ENCODE measurements at regions not wholly inside any gene's neighbourhood (a gene's known extent, or its start where the extent isn't known, plus 50 kb on each side); places are given as distances from the start of the nearest gene placed in this dataset.
A peak's percentile ranks its signal among the peaks of the same experiment; 100 is the strongest.

DNA sequence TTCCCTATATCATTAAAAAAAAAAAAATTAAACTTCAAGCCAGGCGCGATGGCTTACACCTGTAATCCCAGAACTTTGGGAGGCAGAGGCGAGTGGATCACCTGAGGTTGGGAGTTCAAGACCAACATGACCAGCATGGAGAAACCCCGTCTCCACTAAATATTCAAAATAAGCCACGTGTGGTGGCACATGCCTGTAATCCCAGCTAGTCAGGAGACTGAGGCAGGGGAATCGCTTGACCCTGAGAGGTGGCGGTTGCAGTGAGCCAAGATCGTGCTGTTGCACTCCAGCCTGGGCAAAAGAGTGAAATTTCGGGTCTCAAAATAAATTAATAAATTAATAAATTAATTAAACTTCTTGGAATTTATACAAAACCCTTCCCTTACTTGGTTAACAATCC is 358.6 kb upstream of the CDH9 start:
- Histone ChIP-seq H3K4me3 (no peak overlapping the region), H3K4me1 (no peaks in the 10 kb centered on the region), H3K27ac (no peak overlapping the region), H3K27me3 (no peaks in the 10 kb centered on the region), H3K9me3 (no peaks in the 10 kb centered on the region), H3K36me3 (replicated peaks in 1 of 2; ENCODE audit: insufficient read depth in 1 of 2, low read depth in 2 of 2) (no peaks in the 10 kb centered on the region)
- DNase-seq (no peak), ATAC-seq (no peak)
- 67 to 69% methylated on average over 9 of the region's 9 CpGs for WGBS, 2 donors
- TF ChIP-seq, protein P1, sequence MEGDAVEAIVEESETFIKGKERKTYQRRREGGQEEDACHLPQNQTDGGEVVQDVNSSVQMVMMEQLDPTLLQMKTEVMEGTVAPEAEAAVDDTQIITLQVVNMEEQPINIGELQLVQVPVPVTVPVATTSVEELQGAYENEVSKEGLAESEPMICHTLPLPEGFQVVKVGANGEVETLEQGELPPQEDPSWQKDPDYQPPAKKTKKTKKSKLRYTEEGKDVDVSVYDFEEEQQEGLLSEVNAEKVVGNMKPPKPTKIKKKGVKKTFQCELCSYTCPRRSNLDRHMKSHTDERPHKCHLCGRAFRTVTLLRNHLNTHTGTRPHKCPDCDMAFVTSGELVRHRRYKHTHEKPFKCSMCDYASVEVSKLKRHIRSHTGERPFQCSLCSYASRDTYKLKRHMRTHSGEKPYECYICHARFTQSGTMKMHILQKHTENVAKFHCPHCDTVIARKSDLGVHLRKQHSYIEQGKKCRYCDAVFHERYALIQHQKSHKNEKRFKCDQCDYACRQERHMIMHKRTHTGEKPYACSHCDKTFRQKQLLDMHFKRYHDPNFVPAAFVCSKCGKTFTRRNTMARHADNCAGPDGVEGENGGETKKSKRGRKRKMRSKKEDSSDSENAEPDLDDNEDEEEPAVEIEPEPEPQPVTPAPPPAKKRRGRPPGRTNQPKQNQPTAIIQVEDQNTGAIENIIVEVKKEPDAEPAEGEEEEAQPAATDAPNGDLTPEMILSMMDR (IDR thresholded peaks at IDR 0.05): no peak
- TF ChIP-seq POLR2A (IDR thresholded peaks at IDR 0.05): no peak
- intact Hi-C loops (cut with DNase I): no loop called here

DNA sequence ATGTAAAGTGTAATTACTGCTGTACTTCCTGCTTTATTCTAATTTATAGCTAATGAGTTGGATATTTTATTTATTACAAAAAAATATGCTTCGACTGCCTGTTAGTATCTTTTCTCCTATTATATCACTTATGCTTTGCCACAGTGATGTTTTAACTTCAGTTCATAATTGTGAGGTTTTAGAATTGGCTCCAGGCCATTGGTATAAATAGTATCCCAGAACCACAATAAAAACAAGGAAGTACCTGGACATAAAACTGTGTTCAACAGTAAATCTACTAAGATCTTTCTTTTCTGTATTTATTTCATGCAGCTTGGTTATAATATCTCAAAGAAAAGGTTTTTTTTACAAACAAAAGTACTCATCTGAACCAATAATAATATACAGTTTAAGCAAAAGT is 354.3 kb upstream of the CDH9 start:
- ATAC-seq: no peak
- Histone ChIP-seq H3K27me3 (no peaks in the 10 kb centered on the region), H3K27ac (no peak overlapping the region), H3K9me3 (no peaks in the 10 kb centered on the region), H3K4me1 (peaks cover 5% of the 10 kb centered on the region), H3K36me3 (replicated peaks in 1 of 2; ENCODE audit: insufficient read depth in 1 of 2, low read depth in 2 of 2) (no peaks in the 10 kb centered on the region), H3K4me3 (no peak overlapping the region)
- 29 to 46% methylated on average over 1 of the region's 1 CpG for WGBS, 2 donors
- TF ChIP-seq, protein P1 (IDR thresholded peaks at IDR 0.05): no peak
- TF ChIP-seq POLR2A (IDR thresholded peaks at IDR 0.05): no peak
- intact Hi-C loops (cut with DNase I): no loop called here
- DNase-seq: no peak

DNA sequence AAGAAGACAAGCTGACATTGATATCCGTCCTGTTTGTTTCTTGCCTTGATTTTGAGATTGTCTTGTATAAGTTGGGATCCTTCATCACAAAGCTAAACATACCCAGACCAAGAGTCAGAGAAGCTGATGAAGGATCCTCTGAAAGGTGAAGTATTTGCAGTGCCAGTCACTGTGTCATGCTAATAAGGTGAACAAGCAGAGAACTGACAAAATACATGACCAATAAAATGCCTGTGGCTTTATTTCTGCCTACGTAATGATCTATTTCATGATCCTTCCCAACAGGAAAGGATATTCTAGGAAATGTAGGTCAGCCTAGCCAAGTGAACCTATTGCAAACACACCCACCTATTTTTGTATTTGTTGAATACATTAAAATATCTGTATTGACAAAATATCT is 351.3 kb upstream of the CDH9 start:
- Histone ChIP-seq H3K4me1 (peaks cover 5% of the 10 kb centered on the region), H3K36me3 (replicated peaks in 1 of 2; ENCODE audit: insufficient read depth in 1 of 2, low read depth in 2 of 2) (no peaks in the 10 kb centered on the region), H3K4me3 (no peak overlapping the region), H3K27ac (peak overlapping the region in 1 of 4 donors; percentile 4), H3K9me3 (no peaks in the 10 kb centered on the region), H3K27me3 (no peaks in the 10 kb centered on the region)
- ATAC-seq (no peak), DNase-seq (no peak)
- TF ChIP-seq POLR2A (IDR thresholded peaks at IDR 0.05): no peak
- TF ChIP-seq, protein P1 (IDR thresholded peaks at IDR 0.05): no peak
- 53% methylated on average over 2 of the region's 2 CpGs for WGBS, 2 donors
- intact Hi-C loops (cut with DNase I): no loop called here

DNA sequence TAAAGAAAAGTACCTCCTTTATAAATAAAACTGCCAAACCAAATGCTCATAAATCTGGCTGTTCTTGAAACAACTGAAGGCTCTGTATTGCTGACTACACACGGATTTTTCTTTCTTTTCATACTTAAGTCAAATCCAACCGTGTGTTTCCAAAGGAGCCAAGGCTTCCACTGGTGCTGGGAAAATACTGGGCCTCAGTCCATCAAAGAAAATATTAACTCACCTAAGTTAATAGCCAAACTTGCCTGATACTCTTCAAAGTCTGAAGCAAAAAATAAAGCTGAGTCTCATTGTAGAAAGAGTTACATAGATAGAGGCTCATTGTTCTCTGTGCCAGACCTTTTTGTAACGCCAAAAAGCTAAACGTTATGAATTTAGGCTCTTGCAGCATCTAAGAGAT is 350.4 kb upstream of the CDH9 start:
- no peak overlapping the region for H3K4me3 ChIP-seq

DNA sequence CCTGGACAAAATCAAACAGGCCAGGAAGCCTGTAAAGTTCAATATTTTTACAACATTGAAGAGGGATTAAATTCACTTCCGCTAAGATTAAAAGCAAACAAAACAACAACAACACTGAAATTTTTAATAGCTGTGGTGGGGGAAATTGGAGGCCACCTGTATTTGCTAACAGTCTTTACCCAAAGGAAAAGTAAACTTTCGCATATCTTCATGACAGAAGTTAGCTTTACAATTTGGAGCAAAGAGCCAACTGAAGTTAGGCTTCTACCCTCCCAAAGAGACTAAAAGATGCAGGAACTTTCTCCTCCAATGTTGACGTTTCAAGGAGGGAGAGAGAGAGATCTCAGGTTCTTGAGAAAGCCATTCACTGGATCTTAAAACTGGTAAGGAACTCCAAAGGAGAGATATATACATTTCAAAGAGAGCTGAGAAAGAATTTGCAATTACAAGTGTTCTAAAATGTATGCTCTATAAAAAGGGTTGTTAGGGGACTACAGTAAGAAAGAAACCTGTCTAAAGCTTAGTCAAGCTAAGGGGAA is 349.2 kb upstream of the CDH9 start:
- TF ChIP-seq, protein P1 (IDR thresholded peaks at IDR 0.05): no peak
- TF ChIP-seq POLR2A (IDR thresholded peaks at IDR 0.05): no peak
- ATAC-seq (no peak), DNase-seq (no peak)
- intact Hi-C loops (cut with DNase I): no loop called here
- no peaks in the 10 kb centered on the region for H3K9me3 ChIP-seq
- H3K4me3 ChIP-seq: no peak overlapping the region
- no peaks in the 10 kb centered on the region for H3K36me3 ChIP-seq (replicated peaks in 1 of 2; ENCODE audit: insufficient read depth in 1 of 2, low read depth in 2 of 2)
- H3K27ac ChIP-seq: peak overlapping the region in 2 of 4 donors; percentile 12 to 14
- H3K4me1 ChIP-seq: peaks cover 5% of the 10 kb centered on the region
- 36 to 44% methylated on average over 3 of the region's 3 CpGs for WGBS, 2 donors
- H3K27me3 ChIP-seq: no peaks in the 10 kb centered on the region

More for the DNA sequence above, 350.4 kb upstream of the CDH9 start:
- intact Hi-C loops (cut with DNase I): no loop called here
- DNase-seq (peak in 1 of 4 donors; percentile 3), ATAC-seq (peak; percentile 58)
- Histone ChIP-seq H3K4me1 (peaks cover 5% of the 10 kb centered on the region), H3K9me3 (no peaks in the 10 kb centered on the region), H3K27ac (peak overlapping the region in 2 of 4 donors; percentile 37 to 52), H3K27me3 (no peaks in the 10 kb centered on the region), H3K36me3 (replicated peaks in 1 of 2; ENCODE audit: insufficient read depth in 1 of 2, low read depth in 2 of 2) (no peaks in the 10 kb centered on the region)
- 7 to 21% methylated on average over 4 of the region's 4 CpGs for WGBS, 2 donors
- no peak for TF ChIP-seq POLR2A (IDR thresholded peaks at IDR 0.05)
- TF ChIP-seq, protein P1 (IDR thresholded peaks at IDR 0.05): no peak

Measured in body of pancreas (tissue), 4 donors.